Aorta (tissue), 5 donors: ENCODE measurements at regions not wholly inside any gene's neighbourhood (a gene's known extent, or its start where the extent isn't known, plus 50 kb on each side); places are given as distances from the start of the nearest gene placed in this dataset.

Source experiments
- ATAC-seq: fragments of 200-7000 bp; cut with Tn5 transposase; one replicate; pipeline ENCODE4 v1.9.1; 2022; ENCODE audit warnings: moderate library complexity; ENCODE audit not compliant: low FRiP score
- DNase-seq, 2 donors: peaks; one replicate each; pipeline ENCODE4 v3.0.0-alpha.2; 2020
- H3K27ac ChIP-seq, 2 donors: one replicate each; pipeline ENCODE4 v1.5.1; 2013; ENCODE audit warnings: low read length in 2 of 2, mild to moderate bottlenecking in 2 of 2, moderate library complexity in 2 of 2, control low read depth in 1 of 2, inconsistent platforms in 1 of 2, low read depth in 1 of 2
- H3K27me3 ChIP-seq, 2 donors: one replicate each; pipeline ENCODE4 v1.6.1; 2013; ENCODE audit warnings: control low read depth in 1 of 2, low read length in 1 of 2, mild to moderate bottlenecking in 1 of 2, moderate library complexity in 1 of 2; ENCODE audit not compliant: insufficient read depth in 2 of 2, control insufficient read depth in 1 of 2
- H3K36me3 ChIP-seq, 2 donors: one replicate each; pipeline ENCODE4 v1.6.1; 2013; ENCODE audit warnings: control low read depth in 1 of 2, low read length in 1 of 2, mild to moderate bottlenecking in 1 of 2; ENCODE audit not compliant: insufficient read depth in 2 of 2, control insufficient read depth in 1 of 2
- H3K4me1 ChIP-seq, 2 donors: one replicate each; pipeline ENCODE4 v1.6.1; 2013; ENCODE audit warnings: low read length in 2 of 2, control low read depth in 1 of 2, mild to moderate bottlenecking in 1 of 2, moderate library complexity in 1 of 2; ENCODE audit not compliant: insufficient read depth in 2 of 2, control insufficient read depth in 1 of 2
- H3K4me3 ChIP-seq, 2 donors: one replicate each; pipeline ENCODE4 v1.5.1; 2013; ENCODE audit warnings: low read length in 2 of 2, control low read depth in 1 of 2, mild to moderate bottlenecking in 1 of 2
- H3K9me3 ChIP-seq: one replicate; pipeline ENCODE4 v1.6.1; 2013; ENCODE audit warnings: mild to moderate bottlenecking, low read length; ENCODE audit not compliant: control insufficient read depth
- WGBS, 2 donors: extraction: QIAGEN DNeasy Blood & Tissue Kit; methylation state at CpG; one replicate each; pipeline ENCODE4 v1.1.7; 2013; 5-methylcytosine and 5-hydroxymethylcytosine counted together
- intact Hi-C, 2 donors: fragments of 100-400 bp; cut with DNase I; formaldehyde crosslinking; loops; one replicate each; pipeline versions ENCODE4 v1.14.2 to v1.15.0; 2022
- donor health status: healthy with polysubstance abuse.
- donor health status: Bipolar disorder and iron deficiency.
- donor health status: DM: no; HTN: no; CAD: no.
- donor health status: DM: no; HTN: no; CAD: no.
- donor health status: DM: yes; HTN: yes; CAD: no.

- ATAC-seq (no peak), DNase-seq (no peak)
- no peaks in the 10 kb centered on the region for H3K9me3 ChIP-seq
- no peaks in the 10 kb centered on the region for H3K4me1 ChIP-seq
- 82 to 85% methylated on average over 7 of the region's 7 CpGs for WGBS, 2 donors
- H3K27ac ChIP-seq = no peak overlapping the region
- H3K36me3 ChIP-seq = no peaks in the 10 kb centered on the region
- H3K4me3 ChIP-seq = no peak overlapping the region
- intact Hi-C loops = no loop called here
- H3K27me3 ChIP-seq = no peaks in the 10 kb centered on the region
Observed at GRCh38 chr15:53106505-53107286, 316.6 kb upstream of the ONECUT1 start.

DNA sequence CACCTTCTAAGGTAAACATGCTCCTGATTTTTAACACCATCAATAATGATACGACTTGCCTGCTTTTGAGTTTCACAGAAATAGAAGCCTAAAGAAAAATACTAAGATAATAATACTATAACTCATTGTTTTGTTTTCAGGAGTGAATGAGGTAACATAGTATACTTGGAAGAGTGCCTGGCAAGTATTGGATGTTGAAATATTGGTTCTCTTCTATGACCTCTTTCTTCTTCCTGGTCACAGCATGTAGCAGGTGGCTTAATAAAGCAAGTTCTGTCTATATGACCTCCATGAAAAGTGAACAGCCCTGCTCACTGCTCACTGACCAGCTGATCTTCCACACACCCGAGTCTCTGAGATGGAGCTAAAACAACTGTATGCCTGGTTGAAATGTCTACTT is 312.3 kb upstream of the ONECUT1 start:
- Histone ChIP-seq H3K4me1 (no peaks in the 10 kb centered on the region), H3K4me3 (no peak overlapping the region), H3K27ac (no peak overlapping the region), H3K36me3 (no peaks in the 10 kb centered on the region), H3K9me3 (no peaks in the 10 kb centered on the region), H3K27me3 (no peaks in the 10 kb centered on the region)
- intact Hi-C loops = no loop called here
- 41 to 50% methylated on average over 2 of the region's 2 CpGs for WGBS, 2 donors
- DNase-seq (no peak), ATAC-seq (no peak)

DNA sequence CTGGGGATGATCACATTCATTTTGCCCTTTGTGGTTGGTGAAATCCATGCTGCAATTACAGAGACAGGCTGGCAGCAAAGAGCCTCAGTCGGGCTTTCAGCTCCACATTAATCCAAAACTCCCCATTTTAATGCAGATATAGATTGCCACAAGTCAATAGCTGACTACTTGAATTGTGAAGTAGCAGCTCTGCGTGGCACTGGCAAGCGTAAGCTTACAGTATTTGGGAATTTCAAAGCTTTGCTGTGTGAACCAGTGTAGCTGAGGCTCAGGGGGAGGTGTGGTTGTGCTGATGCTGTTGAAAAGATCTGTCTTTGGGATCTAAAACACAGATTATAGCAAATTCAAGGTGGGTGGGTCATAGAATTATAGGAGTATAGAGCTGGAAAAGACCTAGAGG is 290.3 kb upstream of the ONECUT1 start:
- intact Hi-C loops = no loop called here
- 28 to 32% methylated on average over 3 of the region's 3 CpGs for WGBS, 2 donors

DNA sequence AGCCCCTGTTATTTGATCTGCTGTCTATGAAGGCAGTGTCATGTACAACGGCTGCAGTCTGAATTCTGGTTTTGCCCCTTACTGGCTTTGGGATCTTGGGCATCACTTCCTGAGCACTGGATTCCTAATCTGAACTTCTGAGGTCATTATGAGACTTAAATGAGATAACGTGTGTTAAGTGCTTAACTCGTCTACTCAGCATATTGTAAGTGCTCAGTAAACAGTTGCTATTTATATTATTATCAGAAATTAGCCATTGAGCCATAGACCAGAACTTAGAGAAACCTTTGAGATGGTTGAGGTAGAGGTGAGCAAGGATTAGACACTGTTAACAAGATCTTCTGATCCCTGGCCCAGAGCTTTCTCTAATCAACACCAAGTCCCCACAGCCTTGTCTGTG is 284.1 kb upstream of the ONECUT1 start:
- ATAC-seq = no peak
- H3K36me3 ChIP-seq = no peaks in the 10 kb centered on the region
- H3K9me3 ChIP-seq = peaks cover 3% of the 10 kb centered on the region
- intact Hi-C loops = no loop called here
- no peaks in the 10 kb centered on the region for H3K4me1 ChIP-seq
- H3K4me3 ChIP-seq = no peak overlapping the region
- DNase-seq = no peak
- no peak overlapping the region for H3K27ac ChIP-seq
- no peaks in the 10 kb centered on the region for H3K27me3 ChIP-seq
- 40 to 43% methylated on average over 3 of the region's 3 CpGs for WGBS, 2 donors

More for the DNA sequence above, 290.3 kb upstream of the ONECUT1 start:
- no peak for ATAC-seq
- no peaks in the 10 kb centered on the region for H3K27me3 ChIP-seq
- peaks cover 2% of the 10 kb centered on the region for H3K9me3 ChIP-seq
- no peak for DNase-seq
- H3K36me3 ChIP-seq = no peaks in the 10 kb centered on the region
- no peak overlapping the region for H3K27ac ChIP-seq
- H3K4me3 ChIP-seq = no peak overlapping the region
- H3K4me1 ChIP-seq = no peaks in the 10 kb centered on the region

DNA sequence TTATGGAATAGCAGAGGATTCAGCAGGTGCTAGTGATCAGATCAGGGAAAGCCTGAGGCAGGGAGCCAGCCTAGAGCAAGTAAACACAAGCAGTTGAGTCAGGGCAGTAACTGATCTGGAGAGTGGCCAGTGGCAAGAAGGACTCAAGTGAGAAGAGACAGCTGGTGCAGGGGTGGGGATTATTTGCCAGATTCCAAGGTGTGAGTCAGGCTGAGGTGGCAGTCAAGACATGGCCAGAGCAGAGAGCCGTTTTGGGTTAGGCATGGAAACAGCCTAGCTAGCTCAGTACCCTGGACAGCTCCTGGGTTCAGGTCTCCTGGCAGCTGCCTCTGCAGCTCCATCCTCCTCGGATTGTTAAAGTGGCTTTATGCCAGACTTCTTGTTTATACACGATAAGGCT is 281.9 kb upstream of the ONECUT1 start:
- H3K36me3 ChIP-seq = no peaks in the 10 kb centered on the region
- H3K4me1 ChIP-seq = no peaks in the 10 kb centered on the region
- no peaks in the 10 kb centered on the region for H3K27me3 ChIP-seq
- 1 to 2% methylated on average over 3 of the region's 3 CpGs for WGBS, 2 donors
- no peak overlapping the region for H3K27ac ChIP-seq
- H3K4me3 ChIP-seq = no peak overlapping the region
- peaks cover 3% of the 10 kb centered on the region for H3K9me3 ChIP-seq
- ATAC-seq = peak; percentile 45
- DNase-seq = no peak
- intact Hi-C loops = no loop called here

DNA sequence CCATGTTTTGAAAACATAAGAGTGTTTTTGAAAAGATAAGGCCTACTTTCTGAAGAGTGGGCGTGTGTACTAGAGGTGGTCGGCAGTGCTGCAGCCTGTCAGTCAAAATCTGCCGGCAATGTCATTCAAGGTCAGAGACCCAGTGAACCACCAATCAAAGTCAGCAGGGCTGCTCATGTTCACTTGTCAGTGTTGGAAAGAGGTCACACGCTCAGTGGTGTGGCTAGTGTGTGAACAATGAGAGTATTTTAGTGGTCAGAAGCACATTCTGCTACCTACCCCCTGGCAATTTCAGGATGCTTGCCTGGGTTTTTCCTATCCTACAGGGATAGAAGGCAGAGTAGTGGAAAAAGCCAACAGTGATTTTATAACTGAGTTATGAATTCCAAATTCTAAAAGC is 278.5 kb upstream of the ONECUT1 start:
- H3K36me3 ChIP-seq = no peaks in the 10 kb centered on the region
- no peak overlapping the region for H3K4me3 ChIP-seq
- no peaks in the 10 kb centered on the region for H3K4me1 ChIP-seq
- DNase-seq (no peak), ATAC-seq (no peak)
- intact Hi-C loops = no loop called here
- H3K27me3 ChIP-seq = no peaks in the 10 kb centered on the region
- no peak overlapping the region for H3K27ac ChIP-seq
- 54 to 66% methylated on average over 4 of the region's 4 CpGs for WGBS, 2 donors
- peaks cover 2% of the 10 kb centered on the region for H3K9me3 ChIP-seq

DNA sequence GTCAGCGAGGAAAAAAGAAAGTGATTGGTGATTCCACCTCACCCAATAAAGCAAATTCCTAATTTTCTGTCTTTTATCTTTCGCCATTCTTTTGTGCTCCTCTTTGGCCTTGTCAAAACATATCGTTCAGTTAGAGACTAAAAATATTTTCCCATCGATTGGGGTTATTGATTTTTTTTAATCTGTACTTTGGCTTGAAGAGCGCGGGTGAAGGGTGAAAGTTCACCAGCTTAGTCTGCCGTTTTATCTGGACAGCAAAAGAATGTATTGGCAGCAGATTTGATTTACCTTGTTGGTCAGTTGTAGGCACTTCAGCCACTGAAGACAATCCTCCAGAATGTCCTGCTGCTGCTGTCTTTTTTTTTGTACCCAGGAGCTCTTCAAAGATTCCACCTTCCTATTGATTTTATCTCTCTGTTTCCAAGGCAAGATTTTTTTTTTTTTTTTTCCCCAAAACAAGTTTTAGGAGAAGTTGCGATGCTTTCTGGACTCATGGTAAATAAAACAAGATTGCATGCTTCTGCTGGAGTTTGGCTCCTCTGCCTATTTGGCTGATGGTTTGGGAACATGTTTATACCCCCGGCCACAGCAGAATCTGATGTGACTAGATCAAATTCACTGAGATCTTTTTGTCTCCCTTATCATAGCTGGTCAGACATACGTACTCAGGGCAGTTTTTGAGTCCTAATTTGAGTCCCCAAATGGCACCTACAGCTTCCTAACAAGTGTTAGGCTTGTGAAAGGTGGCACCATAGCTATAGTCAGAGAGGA is 269.3 kb upstream of the ONECUT1 start:
- ATAC-seq (no peak), DNase-seq (no peak)
- Histone ChIP-seq H3K27ac (no peak overlapping the region), H3K4me3 (no peak overlapping the region), H3K36me3 (no peaks in the 10 kb centered on the region), H3K27me3 (no peaks in the 10 kb centered on the region), H3K4me1 (no peaks in the 10 kb centered on the region), H3K9me3 (peaks cover 1% of the 10 kb centered on the region)
- 79 to 81% methylated on average over 10 of the region's 10 CpGs for WGBS, 2 donors
- intact Hi-C loops = no loop called here

DNA sequence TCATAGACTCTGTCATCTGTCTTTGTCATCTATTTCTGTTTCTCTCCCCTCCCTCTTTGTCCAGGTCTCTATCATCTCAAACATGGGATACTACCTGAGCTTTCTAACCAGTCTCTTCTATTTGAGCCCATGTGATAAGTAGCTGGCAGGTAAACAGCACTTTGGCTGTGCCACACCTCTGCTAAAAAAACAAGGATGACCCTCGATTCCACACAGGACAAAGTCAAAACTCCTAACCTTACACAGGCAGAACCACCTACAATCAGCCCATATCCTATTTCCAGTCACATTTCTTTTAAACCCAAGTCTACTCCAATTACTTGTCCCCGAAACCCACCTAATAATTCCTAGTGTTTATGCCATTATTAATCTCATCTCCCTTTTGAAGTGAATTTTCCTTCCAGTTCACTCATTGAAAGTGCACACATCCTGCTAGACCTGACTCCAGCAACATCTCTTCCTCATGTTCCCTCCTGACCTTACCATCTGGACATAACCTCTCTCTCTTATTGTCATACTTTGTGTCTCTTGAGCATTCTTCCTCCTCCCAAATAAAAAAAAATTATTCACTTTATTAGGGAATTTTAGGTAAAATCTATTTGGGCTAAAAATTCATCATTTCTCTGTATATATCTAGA is 256.1 kb upstream of the ONECUT1 start:
- Histone ChIP-seq H3K4me1 (no peaks in the 10 kb centered on the region), H3K4me3 (no peak overlapping the region), H3K27me3 (no peaks in the 10 kb centered on the region), H3K9me3 (peaks cover 2% of the 10 kb centered on the region), H3K36me3 (no peaks in the 10 kb centered on the region), H3K27ac (no peak overlapping the region)
- WGBS, 2 donors = 54 to 61% methylated on average over 2 of the region's 2 CpGs
- intact Hi-C loops = no loop called here
- ATAC-seq = no peak
- no peak for DNase-seq

- WGBS, 2 donors = 60 to 61% methylated on average over 7 of the region's 7 CpGs
- ATAC-seq (no peak), DNase-seq (no peak)
- peaks cover 0 to 1% of the 10 kb centered on the region in 2 donors for H3K27me3 ChIP-seq
- H3K9me3 ChIP-seq = no peaks in the 10 kb centered on the region
- no peaks in the 10 kb centered on the region for H3K36me3 ChIP-seq
- intact Hi-C loops = no loop called here
- no peak overlapping the region for H3K27ac ChIP-seq
- H3K4me1 ChIP-seq = no peaks in the 10 kb centered on the region
- H3K4me3 ChIP-seq = no peak overlapping the region
Observed at GRCh38 chr15:53038655-53038941, 248.5 kb upstream of the ONECUT1 start.
